SK-N-SH (cell line): ENCODE measurements at regions not wholly inside any gene's neighbourhood (a gene's known extent, or its start where the extent isn't known, plus 50 kb on each side); places are given as distances from the start of the nearest gene placed in this dataset.

Experiments
- CTCF ChIA-PET: fragments of 300-600, 350-600 bp; formaldehyde crosslinking; extraction: SDS; loops from one replicate; lab custom pipeline; 2021; lab: Yijun Ruan, JAX
- POLR2A ChIA-PET: fragments of 350-600 bp; sonication (Branson Sonifier 250); formaldehyde crosslinking; extraction: SDS; loops from one replicate; lab custom pipeline; 2020; ENCODE audit warnings: antibody characterized with exemption, inconsistent platforms; lab: Yijun Ruan, JAX
- DNase-seq: peaks from one replicate; pipeline ENCODE4 v3.0.0; 2012
- H2AFZ ChIP-seq: fragments of 200-600 bp; sonication (generic); 2 replicates; pipeline ENCODE4 v1.8.1; 2016; ENCODE audit warnings: antibody characterized with exemption, mild to moderate bottlenecking, low read depth
- H3F3A ChIP-seq: fragments of 200-600 bp; sonication (generic); replicated peaks from 2 replicates; pipeline ENCODE3; 2016; ENCODE audit warnings: antibody characterized with exemption, mild to moderate bottlenecking; ENCODE audit not compliant: insufficient read depth
- H3K27ac ChIP-seq, 2 experiments: fragments of 200-500 bp in 1 of 2; fragments of 200-600 bp in 1 of 2; sonication (Bioruptor generic) in 1 of 2; sonication (generic), shearing (Covaris generic) in 1 of 2; 2 replicates each; pipeline versions ENCODE4 v1.5.1 to v1.6.1; 2014 to 2016; ENCODE audit warnings: low read depth in 2 of 2, inconsistent platforms in 1 of 2, low read length in 1 of 2, mild to moderate bottlenecking in 1 of 2, mixed read lengths in 1 of 2
- H3K27me3 ChIP-seq: fragments of 200-600 bp; sonication (generic), shearing (Covaris generic); 2 replicates; pipeline ENCODE4 v1.6.1; 2016; ENCODE audit warnings: mixed run types; ENCODE audit not compliant: insufficient read depth
- H3K36me3 ChIP-seq, 2 experiments: fragments of 200-500 bp in 1 of 2; fragments of 200-600 bp in 1 of 2; sonication (Bioruptor generic) in 1 of 2; sonication (generic) in 1 of 2; replicated peaks in 1 of 2; 2 replicates each; pipeline versions ENCODE3 to v1.5.1; 2014 to 2016; ENCODE audit warnings: low read length in 1 of 2, mild to moderate bottlenecking in 1 of 2; ENCODE audit not compliant: insufficient read depth in 2 of 2, control insufficient read depth in 1 of 2
- H3K4me1 ChIP-seq, 2 experiments: fragments of 200-500 bp in 1 of 2; fragments of 200-600 bp in 1 of 2; sonication (Bioruptor generic) in 1 of 2; sonication (generic), shearing (Covaris generic) in 1 of 2; 2 replicates each; pipeline versions ENCODE4 v1.5.1 to v1.6.1; 2014 to 2016; ENCODE audit warnings: low read depth in 1 of 2, low read length in 1 of 2, mixed run types in 1 of 2; ENCODE audit not compliant: insufficient read depth in 2 of 2, control insufficient read depth in 1 of 2
- H3K4me2 ChIP-seq: fragments of 200-600 bp; sonication (generic), shearing (Covaris generic); 2 replicates; pipeline ENCODE4 v1.6.1; 2017; ENCODE audit warnings: mixed run types
- H3K4me3 ChIP-seq, 2 experiments: fragments of 200-500 bp in 1 of 2; fragments of 200-600 bp in 1 of 2; sonication (Bioruptor generic) in 1 of 2; sonication (generic), shearing (Covaris generic) in 1 of 2; 2 replicates each; pipeline versions ENCODE4 v1.5.1 to v1.8.1; 2014 to 2016; ENCODE audit warnings: low read depth in 2 of 2, inconsistent platforms in 1 of 2, low read length in 1 of 2, mild to moderate bottlenecking in 1 of 2, mixed read lengths in 1 of 2, moderate library complexity in 1 of 2
- H3K79me2 ChIP-seq: fragments of 200-600 bp; sonication (generic); 2 replicates; pipeline ENCODE4 v1.8.1; 2017; ENCODE audit warnings: mild to moderate bottlenecking; ENCODE audit not compliant: insufficient read depth
- H3K9ac ChIP-seq: fragments of 200-600 bp; sonication (generic); 2 replicates; pipeline ENCODE4 v1.6.1; 2017; ENCODE audit warnings: mixed run types
- H3K9me2 ChIP-seq: fragments of 200-600 bp; sonication (generic); 2 replicates; pipeline ENCODE4 v1.6.1; 2017; ENCODE audit warnings: mixed run types
- H3K9me3 ChIP-seq: fragments of 200-600 bp; sonication (generic); 2 replicates; pipeline ENCODE4 v1.6.1; 2017; ENCODE audit warnings: mixed run types, mild to moderate bottlenecking, moderate library complexity
- H4K20me1 ChIP-seq: fragments of 200-600 bp; sonication (generic); 2 replicates; pipeline ENCODE4 v1.6.1; 2017; ENCODE audit warnings: mild to moderate bottlenecking, mixed run types; ENCODE audit not compliant: insufficient read depth
- EP300 ChIP-seq, 2 experiments: IDR thresholded peaks; 2 replicates each; pipeline versions ENCODE4 v1.4.0 to v1.6.1; 2012; ENCODE audit warnings: borderline replicate concordance in 1 of 2, low read depth in 1 of 2, low read length in 1 of 2
- EZH2phosphoT487 ChIP-seq: fragments of 200-600 bp; sonication (generic); IDR thresholded peaks from 2 replicates; pipeline ENCODE4 v1.6.1; 2017; ENCODE audit warnings: low read depth, mixed run types, mild to moderate bottlenecking, antibody characterized with exemption, moderate library complexity, borderline replicate concordance
- FOSL2 ChIP-seq: IDR thresholded peaks from 2 replicates; pipeline ENCODE4 v1.4.0; 2012; ENCODE audit warnings: low read depth, mild to moderate bottlenecking, moderate library complexity, borderline replicate concordance
- FOXJ3 ChIP-seq: sonication (generic); formaldehyde crosslinking; IDR thresholded peaks from 2 replicates; pipeline ENCODE4 v1.5.1; 2020; ENCODE audit warnings: mild to moderate bottlenecking, missing genetic modification reagents
- GATA2 ChIP-seq: sonication (generic); formaldehyde crosslinking; IDR thresholded peaks from 2 replicates; pipeline ENCODE4 v1.5.0; 2020; ENCODE audit warnings: mild to moderate bottlenecking, missing genetic modification reagents
- NFIC ChIP-seq: IDR thresholded peaks from 2 replicates; pipeline ENCODE4 v1.4.0; 2012; ENCODE audit warnings: borderline replicate concordance
- POLR2AphosphoS5 ChIP-seq: IDR thresholded peaks from 2 replicates; pipeline ENCODE4 v1.6.1; 2012; ENCODE audit warnings: low read depth, low read length
- RAD21 ChIP-seq: IDR thresholded peaks from 2 replicates; pipeline ENCODE4 v1.6.1; 2012; ENCODE audit warnings: mild to moderate bottlenecking, low read length
- RCOR1 ChIP-seq: fragments of 150-350 bp; IDR thresholded peaks from 2 replicates; pipeline ENCODE4 v1.6.1; 2017; ENCODE audit warnings: antibody characterized with exemption, low read length
- RFX5 ChIP-seq: IDR thresholded peaks from 2 replicates; pipeline ENCODE4 v1.6.1; 2012; ENCODE audit warnings: mild to moderate bottlenecking, improper control_type of control experiment, low read length
- SMC3 ChIP-seq: IDR thresholded peaks from 2 replicates; pipeline ENCODE4 v1.6.1; 2012; ENCODE audit warnings: low read depth, low read length, improper control_type of control experiment
- TCF12 ChIP-seq: IDR thresholded peaks from 2 replicates; pipeline ENCODE4 v1.4.0; 2012
- TEAD4 ChIP-seq: IDR thresholded peaks from 2 replicates; pipeline ENCODE4 v1.4.0; 2012; ENCODE audit warnings: mild to moderate bottlenecking, borderline replicate concordance; ENCODE audit not compliant: insufficient read depth
- YY1 ChIP-seq: IDR thresholded peaks from 2 replicates; pipeline ENCODE4 v1.4.0; 2012; ENCODE audit warnings: low read depth, mild to moderate bottlenecking
- WGBS: methylation state at CpG from one replicate; pipeline ENCODE4 v1.1.6; 2017; ENCODE audit warnings: low lambda C conversion rate; 5-methylcytosine and 5-hydroxymethylcytosine counted together
- TF ChIP-seq, protein P1 (sequence below): fragments of 150-350 bp; IDR thresholded peaks from 2 replicates; pipeline ENCODE4 v1.6.1; 2016; ENCODE audit warnings: mild to moderate bottlenecking, low read depth, low read length
- TF ChIP-seq, protein P2 (sequence below): fragments of 200-600 bp; sonication (generic); IDR thresholded peaks from 2 replicates; pipeline ENCODE4 v1.6.1; 2017; ENCODE audit warnings: antibody characterized with exemption, mild to moderate bottlenecking, moderate library complexity
- TF ChIP-seq, protein P3 (sequence below): IDR thresholded peaks from 2 replicates; pipeline ENCODE4; 2012
- TF ChIP-seq, protein P4 (sequence below): IDR thresholded peaks from 2 replicates; pipeline ENCODE4 v1.6.1; 2012; ENCODE audit warnings: mild to moderate bottlenecking, low read depth, low read length, moderate library complexity

DNA sequence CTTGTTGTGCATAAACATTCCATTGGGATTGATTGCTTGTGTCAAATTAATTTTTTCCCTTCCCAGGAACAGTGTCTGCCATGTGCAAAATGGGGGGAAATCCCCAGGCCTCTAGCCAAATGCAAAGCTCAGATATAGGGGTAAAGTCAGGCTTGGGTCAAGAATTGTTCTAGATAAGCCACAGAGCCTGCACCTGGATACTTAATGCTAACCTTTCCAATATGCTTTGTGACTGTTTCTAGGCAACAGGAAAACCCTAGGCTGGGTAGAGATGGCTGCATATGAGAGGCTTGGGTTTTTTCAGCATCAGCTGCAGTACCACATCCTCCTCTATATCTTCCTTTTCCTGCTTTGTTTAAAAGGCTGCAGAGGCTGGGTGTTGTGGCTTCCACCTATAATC lies 61.9 kb upstream of the ROPN1 start:
- CTCF ChIA-PET = interaction anchor here (9.0 kb wide), 1 partner anchor 20 kb away, joined by 60 read pairs; the partner anchor contains the start of gene KALRN
- H3K79me2 ChIP-seq = peaks cover 34% of the 10 kb centered on the region
- H3K27me3 ChIP-seq = no peaks in the 10 kb centered on the region
- no peaks in the 10 kb centered on the region for H3F3A ChIP-seq
- TF ChIP-seq TEAD4 (no peak), FOSL2 (no peak), TCF12 (no peak), RCOR1 (no peak), NFIC (no peak)
- TF ChIP-seq, protein P1, sequence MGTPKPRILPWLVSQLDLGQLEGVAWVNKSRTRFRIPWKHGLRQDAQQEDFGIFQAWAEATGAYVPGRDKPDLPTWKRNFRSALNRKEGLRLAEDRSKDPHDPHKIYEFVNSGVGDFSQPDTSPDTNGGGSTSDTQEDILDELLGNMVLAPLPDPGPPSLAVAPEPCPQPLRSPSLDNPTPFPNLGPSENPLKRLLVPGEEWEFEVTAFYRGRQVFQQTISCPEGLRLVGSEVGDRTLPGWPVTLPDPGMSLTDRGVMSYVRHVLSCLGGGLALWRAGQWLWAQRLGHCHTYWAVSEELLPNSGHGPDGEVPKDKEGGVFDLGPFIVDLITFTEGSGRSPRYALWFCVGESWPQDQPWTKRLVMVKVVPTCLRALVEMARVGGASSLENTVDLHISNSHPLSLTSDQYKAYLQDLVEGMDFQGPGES = no peak
- no peak overlapping the region for H2AFZ ChIP-seq
- no peak for DNase-seq
- H3K4me3 ChIP-seq = no peak overlapping the region
- H3K4me2 ChIP-seq = no peak overlapping the region
- H3K36me3 ChIP-seq = peaks cover 0 to 4% of the 10 kb centered on the region in 2 experiments
- H3K9me2 ChIP-seq = no peaks in the 10 kb centered on the region
- POLR2A ChIA-PET = no interaction called here
- no peak overlapping the region for H3K27ac ChIP-seq
- H4K20me1 ChIP-seq = peaks cover 12% of the 10 kb centered on the region
- peaks cover 0 to 42% of the 10 kb centered on the region in 2 experiments; a peak in 2 of 4 replicates for H3K4me1 ChIP-seq
- no peak overlapping the region for H3K9ac ChIP-seq
- H3K9me3 ChIP-seq = no peaks in the 10 kb centered on the region

DNA sequence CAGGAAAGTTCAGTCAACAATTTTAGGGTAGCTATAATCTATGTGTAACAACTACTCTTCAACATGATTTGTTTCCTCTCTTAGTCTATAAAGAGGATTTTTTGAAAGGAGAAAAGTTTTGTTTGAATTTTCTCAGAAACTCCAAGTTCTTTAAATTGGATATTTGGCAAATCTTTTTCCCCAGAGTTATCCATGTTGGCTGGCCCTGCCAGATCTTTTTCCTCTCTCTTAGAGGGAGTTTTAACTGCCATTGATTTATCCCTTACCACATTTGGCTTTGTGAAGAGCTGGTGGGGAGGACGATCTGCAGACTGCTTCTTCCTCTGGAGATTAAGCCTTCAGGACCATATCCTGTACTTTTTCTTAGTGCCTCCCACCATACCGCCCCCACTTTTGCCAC lies 64.9 kb upstream of the ROPN1 start:
- Histone ChIP-seq H3K27me3 (no peaks in the 10 kb centered on the region), H3K9me3 (no peaks in the 10 kb centered on the region), H3K27ac (peak overlapping the region in 1 of 2 experiments; percentile 55; a peak in 1 of 4 replicates)
- no peak for TF ChIP-seq FOXJ3 (CRISPR knock-in tag)
- no peak for TF ChIP-seq TEAD4
- TF ChIP-seq RAD21 = no peak
- TF ChIP-seq GATA2 (CRISPR knock-in tag) = no peak
- TF ChIP-seq RFX5 = no peak
- TF ChIP-seq, protein P2, sequence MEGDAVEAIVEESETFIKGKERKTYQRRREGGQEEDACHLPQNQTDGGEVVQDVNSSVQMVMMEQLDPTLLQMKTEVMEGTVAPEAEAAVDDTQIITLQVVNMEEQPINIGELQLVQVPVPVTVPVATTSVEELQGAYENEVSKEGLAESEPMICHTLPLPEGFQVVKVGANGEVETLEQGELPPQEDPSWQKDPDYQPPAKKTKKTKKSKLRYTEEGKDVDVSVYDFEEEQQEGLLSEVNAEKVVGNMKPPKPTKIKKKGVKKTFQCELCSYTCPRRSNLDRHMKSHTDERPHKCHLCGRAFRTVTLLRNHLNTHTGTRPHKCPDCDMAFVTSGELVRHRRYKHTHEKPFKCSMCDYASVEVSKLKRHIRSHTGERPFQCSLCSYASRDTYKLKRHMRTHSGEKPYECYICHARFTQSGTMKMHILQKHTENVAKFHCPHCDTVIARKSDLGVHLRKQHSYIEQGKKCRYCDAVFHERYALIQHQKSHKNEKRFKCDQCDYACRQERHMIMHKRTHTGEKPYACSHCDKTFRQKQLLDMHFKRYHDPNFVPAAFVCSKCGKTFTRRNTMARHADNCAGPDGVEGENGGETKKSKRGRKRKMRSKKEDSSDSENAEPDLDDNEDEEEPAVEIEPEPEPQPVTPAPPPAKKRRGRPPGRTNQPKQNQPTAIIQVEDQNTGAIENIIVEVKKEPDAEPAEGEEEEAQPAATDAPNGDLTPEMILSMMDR = no peak
- TF ChIP-seq SMC3 = no peak
- TF ChIP-seq EZH2phosphoT487 = no peak
- TF ChIP-seq, protein P3, sequence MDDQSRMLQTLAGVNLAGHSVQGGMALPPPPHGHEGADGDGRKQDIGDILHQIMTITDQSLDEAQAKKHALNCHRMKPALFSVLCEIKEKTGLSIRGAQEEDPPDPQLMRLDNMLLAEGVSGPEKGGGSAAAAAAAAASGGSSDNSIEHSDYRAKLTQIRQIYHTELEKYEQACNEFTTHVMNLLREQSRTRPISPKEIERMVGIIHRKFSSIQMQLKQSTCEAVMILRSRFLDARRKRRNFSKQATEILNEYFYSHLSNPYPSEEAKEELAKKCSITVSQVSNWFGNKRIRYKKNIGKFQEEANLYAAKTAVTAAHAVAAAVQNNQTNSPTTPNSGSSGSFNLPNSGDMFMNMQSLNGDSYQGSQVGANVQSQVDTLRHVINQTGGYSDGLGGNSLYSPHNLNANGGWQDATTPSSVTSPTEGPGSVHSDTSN = no peak
- TF ChIP-seq, protein P4, sequence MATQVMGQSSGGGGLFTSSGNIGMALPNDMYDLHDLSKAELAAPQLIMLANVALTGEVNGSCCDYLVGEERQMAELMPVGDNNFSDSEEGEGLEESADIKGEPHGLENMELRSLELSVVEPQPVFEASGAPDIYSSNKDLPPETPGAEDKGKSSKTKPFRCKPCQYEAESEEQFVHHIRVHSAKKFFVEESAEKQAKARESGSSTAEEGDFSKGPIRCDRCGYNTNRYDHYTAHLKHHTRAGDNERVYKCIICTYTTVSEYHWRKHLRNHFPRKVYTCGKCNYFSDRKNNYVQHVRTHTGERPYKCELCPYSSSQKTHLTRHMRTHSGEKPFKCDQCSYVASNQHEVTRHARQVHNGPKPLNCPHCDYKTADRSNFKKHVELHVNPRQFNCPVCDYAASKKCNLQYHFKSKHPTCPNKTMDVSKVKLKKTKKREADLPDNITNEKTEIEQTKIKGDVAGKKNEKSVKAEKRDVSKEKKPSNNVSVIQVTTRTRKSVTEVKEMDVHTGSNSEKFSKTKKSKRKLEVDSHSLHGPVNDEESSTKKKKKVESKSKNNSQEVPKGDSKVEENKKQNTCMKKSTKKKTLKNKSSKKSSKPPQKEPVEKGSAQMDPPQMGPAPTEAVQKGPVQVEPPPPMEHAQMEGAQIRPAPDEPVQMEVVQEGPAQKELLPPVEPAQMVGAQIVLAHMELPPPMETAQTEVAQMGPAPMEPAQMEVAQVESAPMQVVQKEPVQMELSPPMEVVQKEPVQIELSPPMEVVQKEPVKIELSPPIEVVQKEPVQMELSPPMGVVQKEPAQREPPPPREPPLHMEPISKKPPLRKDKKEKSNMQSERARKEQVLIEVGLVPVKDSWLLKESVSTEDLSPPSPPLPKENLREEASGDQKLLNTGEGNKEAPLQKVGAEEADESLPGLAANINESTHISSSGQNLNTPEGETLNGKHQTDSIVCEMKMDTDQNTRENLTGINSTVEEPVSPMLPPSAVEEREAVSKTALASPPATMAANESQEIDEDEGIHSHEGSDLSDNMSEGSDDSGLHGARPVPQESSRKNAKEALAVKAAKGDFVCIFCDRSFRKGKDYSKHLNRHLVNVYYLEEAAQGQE = no peak
- no peak for TF ChIP-seq TCF12
- no peak for TF ChIP-seq POLR2AphosphoS5
- no peak for TF ChIP-seq YY1
- no peak for TF ChIP-seq EP300 (IDR thresholded peaks at IDR 0.05; ENCODE audit: borderline replicate concordance in 1 of 2, low read depth in 1 of 2, low read length in 1 of 2)
- no peak for TF ChIP-seq RCOR1
- TF ChIP-seq, all 33 proteins: peak for 0
- H4K20me1 ChIP-seq = peaks cover 21% of the 10 kb centered on the region
- H3K9me2 ChIP-seq = no peaks in the 10 kb centered on the region
- peaks cover 0 to 58% of the 10 kb centered on the region in 2 experiments; a peak in 2 of 4 replicates for H3K4me1 ChIP-seq
- ChIA-PET CTCF (interaction anchor here (1.3 to 9.0 kb wide), 2 partner anchors 23 to 41 kb away, joined by 3 to 60 read pairs; partner anchors contain the start of gene KALRN), POLR2A (interaction anchor here (0.8 to 1.3 kb wide), 2 partner anchors 24 kb away, joined by 3 read pairs; partner anchors contain the start of gene KALRN)
- H3F3A ChIP-seq = no peaks in the 10 kb centered on the region
- WGBS = 79% methylated on average over 2 of the region's 2 CpGs
- H3K79me2 ChIP-seq = peaks cover 32% of the 10 kb centered on the region
- peaks cover 0 to 2% of the 10 kb centered on the region in 2 experiments for H3K36me3 ChIP-seq
- H2AFZ ChIP-seq = no peak overlapping the region
- H3K9ac ChIP-seq = no peak overlapping the region
- no peak for DNase-seq
- no peak overlapping the region for H3K4me2 ChIP-seq
- H3K4me3 ChIP-seq = no peak overlapping the region
